Mucosa of descending colon (tissue), 3 donors: ENCODE measurements at regions not wholly inside any gene's neighbourhood (a gene's known extent, or its start where the extent isn't known, plus 50 kb on each side); places are given as distances from the start of the nearest gene placed in this dataset.
"Not testable (repeated sequence)": the region's sequence is repeated elsewhere in the genome, so short reads cannot be mapped to it uniquely, and the experiment has no call there.

Experiments used
- ATAC-seq: fragments of 200-7000 bp; cut with Tn5 transposase; one replicate; pipeline ENCODE4 v1.9.1; 2020; ENCODE audit warnings: mild to moderate bottlenecking, moderate library complexity
- DNase-seq, 3 donors: peaks; one replicate each; pipeline ENCODE4 v3.0.0-alpha.2; 2020
- H3K36me3 ChIP-seq: fragments of 200-600 bp; one replicate; pipeline ENCODE4 v1.8.0; 2021; ENCODE audit warnings: low read depth, mild to moderate bottlenecking
- H3K4me1 ChIP-seq: fragments of 200-600 bp; one replicate; pipeline ENCODE4 v1.8.0; 2021; ENCODE audit warnings: low read depth, mild to moderate bottlenecking
- H3K4me3 ChIP-seq: fragments of 200-600 bp; one replicate; pipeline ENCODE4 v1.8.0; 2021; ENCODE audit warnings: mild to moderate bottlenecking
- H3K9me3 ChIP-seq: fragments of 200-600 bp; one replicate; pipeline ENCODE4 v1.8.0; 2021; ENCODE audit warnings: mild to moderate bottlenecking
- intact Hi-C, 2 donors: fragments of 100-400 bp; cut with DNase I in 1 of 2; cut with micrococcal nuclease in 1 of 2; formaldehyde crosslinking; loops; one replicate each; pipeline versions ENCODE4 v1.11.0 to v1.11.1; 2022; cut with DNase I, micrococcal nuclease
- TF ChIP-seq, protein P1 (sequence below): fragments of 200-600 bp; IDR thresholded peaks from one replicate; pipeline ENCODE4 v1.8.0; 2022; ENCODE audit warnings: antibody characterized with exemption, mild to moderate bottlenecking
- donor health status: DM: no; HTN: no; CAD: no; lungs with moderate emphysema.
- donor health status: DM: no; HTN: no; CAD: no.
- donor health status: DM: no; HTN: yes; CAD: no.

DNA sequence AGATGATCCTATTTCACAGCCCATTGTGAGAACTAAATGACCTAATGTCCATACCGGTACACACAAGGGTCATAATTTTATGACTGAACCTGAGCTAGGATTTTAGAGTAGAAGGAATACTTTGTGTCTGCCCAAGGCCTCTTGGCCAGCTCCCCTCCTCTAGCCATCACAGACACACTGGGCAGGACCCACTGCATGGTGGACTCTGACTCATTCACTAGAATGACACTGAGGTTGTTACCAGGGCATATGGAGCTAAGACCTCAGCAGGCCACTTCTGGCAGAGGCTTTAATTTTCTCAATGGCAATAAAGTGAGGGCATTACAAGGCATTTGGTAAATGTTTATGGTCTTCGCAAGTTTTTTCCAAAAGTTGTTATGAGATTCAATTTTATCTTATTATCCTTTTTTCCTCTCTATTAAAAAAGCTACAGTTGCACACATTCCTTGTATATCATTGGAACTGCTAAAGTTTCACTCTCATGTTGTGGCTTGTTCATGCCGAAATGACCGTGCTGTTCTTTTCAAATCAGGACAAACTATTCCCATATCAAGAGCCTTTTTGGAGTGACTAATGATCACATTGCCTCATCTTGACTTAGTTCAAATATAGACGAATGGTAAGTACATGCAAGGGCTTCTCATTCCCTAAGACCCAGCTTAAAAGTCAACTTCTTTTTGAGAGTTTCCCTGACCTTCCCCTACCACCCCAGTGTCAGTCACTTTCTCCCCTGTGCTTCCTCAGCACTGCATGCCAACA lies 595.7 kb downstream of the ACTL7B start:
- Histone ChIP-seq H3K36me3 (no peaks in the 10 kb centered on the region), H3K4me1 (peaks cover 5% of the 10 kb centered on the region), H3K9me3 (no peaks in the 10 kb centered on the region), H3K4me3 (no peak overlapping the region)
- TF ChIP-seq, protein P1, sequence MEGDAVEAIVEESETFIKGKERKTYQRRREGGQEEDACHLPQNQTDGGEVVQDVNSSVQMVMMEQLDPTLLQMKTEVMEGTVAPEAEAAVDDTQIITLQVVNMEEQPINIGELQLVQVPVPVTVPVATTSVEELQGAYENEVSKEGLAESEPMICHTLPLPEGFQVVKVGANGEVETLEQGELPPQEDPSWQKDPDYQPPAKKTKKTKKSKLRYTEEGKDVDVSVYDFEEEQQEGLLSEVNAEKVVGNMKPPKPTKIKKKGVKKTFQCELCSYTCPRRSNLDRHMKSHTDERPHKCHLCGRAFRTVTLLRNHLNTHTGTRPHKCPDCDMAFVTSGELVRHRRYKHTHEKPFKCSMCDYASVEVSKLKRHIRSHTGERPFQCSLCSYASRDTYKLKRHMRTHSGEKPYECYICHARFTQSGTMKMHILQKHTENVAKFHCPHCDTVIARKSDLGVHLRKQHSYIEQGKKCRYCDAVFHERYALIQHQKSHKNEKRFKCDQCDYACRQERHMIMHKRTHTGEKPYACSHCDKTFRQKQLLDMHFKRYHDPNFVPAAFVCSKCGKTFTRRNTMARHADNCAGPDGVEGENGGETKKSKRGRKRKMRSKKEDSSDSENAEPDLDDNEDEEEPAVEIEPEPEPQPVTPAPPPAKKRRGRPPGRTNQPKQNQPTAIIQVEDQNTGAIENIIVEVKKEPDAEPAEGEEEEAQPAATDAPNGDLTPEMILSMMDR: no peak
- peak; percentile 46 for ATAC-seq
- intact Hi-C loops: no loop called here
- no peak for DNase-seq

DNA sequence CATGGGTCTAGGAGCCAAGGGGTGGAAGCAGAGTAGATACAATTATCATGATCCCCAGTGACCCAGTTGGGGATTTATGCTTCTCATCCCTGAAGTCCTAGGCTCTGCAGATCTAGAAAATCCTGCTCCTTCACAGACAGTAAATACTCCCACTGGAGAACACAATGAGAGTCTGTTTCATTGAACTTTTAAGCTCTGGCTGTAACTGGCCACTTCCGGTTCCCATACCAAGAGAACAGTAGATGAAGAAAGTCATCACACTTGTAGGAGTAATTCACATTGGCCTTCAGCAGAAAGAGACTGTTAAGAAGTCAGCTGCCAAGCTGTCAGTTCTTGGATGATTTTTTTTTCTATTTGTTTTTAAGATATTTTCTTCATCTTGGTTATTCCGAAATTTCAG lies 597.1 kb downstream of the ACTL7B start:
- TF ChIP-seq, protein P1: no peak
- DNase-seq (no peak), ATAC-seq (no peak)
- Histone ChIP-seq H3K9me3 (no peaks in the 10 kb centered on the region), H3K36me3 (no peaks in the 10 kb centered on the region), H3K4me3 (no peak overlapping the region), H3K4me1 (peaks cover 5% of the 10 kb centered on the region)
- intact Hi-C loops: no loop called here

DNA sequence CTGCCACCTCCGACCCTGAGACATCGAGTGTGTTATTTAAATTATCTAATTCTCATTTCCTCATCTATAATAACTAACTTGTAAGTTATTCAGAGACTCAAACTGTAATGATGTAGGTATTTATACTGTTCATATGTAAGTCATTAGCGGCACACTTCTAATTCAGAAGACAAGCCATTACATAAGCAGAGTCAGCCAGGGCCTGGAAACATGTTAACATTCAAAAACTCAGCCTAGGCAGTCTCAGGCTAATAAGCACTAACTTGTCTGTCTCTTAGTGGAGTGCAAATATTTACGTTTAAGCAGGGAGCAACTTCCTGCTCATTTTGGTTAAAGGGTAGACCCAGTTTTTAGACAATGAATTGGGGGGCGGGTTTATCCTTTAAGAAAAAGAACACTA lies 598.4 kb downstream of the ACTL7B start:
- TF ChIP-seq, protein P1: no peak
- H3K4me3 ChIP-seq: no peak overlapping the region
- H3K4me1 ChIP-seq: peaks cover 5% of the 10 kb centered on the region
- H3K9me3 ChIP-seq: no peaks in the 10 kb centered on the region
- ATAC-seq (no peak), DNase-seq (no peak)
- no peaks in the 10 kb centered on the region for H3K36me3 ChIP-seq
- intact Hi-C loops: no loop called here

DNA sequence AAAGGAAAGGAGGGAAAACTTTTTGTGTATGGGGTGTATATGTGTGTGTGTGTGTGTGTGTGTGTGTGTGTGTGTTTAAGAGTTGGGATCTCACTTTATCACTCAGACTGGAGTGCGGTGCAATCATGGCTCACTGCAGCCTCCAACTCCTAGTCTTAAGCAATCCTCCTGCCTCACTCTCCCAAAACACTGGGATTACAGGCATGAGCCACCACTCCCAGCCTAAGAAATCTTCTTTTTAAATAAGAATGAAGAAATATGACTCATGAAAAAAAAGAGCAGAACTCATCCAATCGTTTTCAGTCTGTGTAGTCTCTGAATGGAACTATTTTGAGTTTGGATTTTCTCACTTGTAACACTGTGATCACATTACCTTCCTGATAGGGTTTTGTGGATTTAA lies 601.5 kb downstream of the ACTL7B start:
- no peaks in the 10 kb centered on the region for H3K36me3 ChIP-seq
- H3K4me3 ChIP-seq: no peak overlapping the region
- TF ChIP-seq, protein P1: no peak
- intact Hi-C loops: no loop called here
- no peak for DNase-seq
- no peak for ATAC-seq
- H3K9me3 ChIP-seq: no peaks in the 10 kb centered on the region
- peaks cover 5% of the 10 kb centered on the region for H3K4me1 ChIP-seq

DNA sequence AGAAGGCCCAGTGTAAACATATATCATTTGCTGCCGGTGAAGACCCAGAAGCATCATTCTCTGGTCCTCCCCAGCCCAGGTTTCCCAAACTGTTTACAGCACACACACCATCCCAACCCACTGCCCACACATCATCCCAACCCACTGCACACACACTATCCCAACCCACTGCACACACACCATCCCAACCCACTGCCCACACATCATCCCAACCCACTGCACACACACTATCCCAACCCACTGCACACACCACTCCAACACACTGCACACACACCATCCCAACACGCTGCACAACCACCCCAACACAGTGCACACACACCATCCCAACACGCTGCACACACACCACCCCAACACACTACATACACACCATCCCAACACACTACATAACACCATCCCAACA lies 608.4 kb downstream of the ACTL7B start:
- intact Hi-C loops, DNase-seq, H3K4me1 ChIP-seq, H3K36me3 ChIP-seq, H3K4me3 ChIP-seq, ATAC-seq, H3K9me3 ChIP-seq: not testable (repeated sequence)

DNA sequence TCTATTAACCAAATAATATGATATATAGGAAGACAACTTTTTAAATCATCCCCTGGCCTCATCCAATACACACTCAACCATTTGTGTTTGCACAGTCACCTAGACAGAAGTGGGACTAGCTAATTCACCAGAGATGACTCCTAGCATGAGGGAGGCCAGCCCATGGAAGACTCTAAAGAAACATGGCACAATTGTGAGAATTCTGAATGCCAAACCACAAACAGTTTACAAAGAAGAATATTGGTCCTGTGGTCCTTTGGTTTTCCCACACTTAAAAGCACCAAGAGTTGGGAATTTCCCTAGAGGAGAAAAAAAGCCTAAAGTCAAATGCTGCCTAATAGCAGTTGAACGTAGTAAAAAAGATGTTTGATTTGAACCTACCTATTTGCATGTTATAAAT lies 609.9 kb downstream of the ACTL7B start:
- no peak for DNase-seq
- Histone ChIP-seq H3K9me3 (no peaks in the 10 kb centered on the region), H3K4me1 (no peaks in the 10 kb centered on the region), H3K36me3 (no peaks in the 10 kb centered on the region), H3K4me3 (no peak overlapping the region)
- no peak for ATAC-seq
- TF ChIP-seq, protein P1: no peak
- intact Hi-C loops: no loop called here
